NCI-H2107 treated with DMSO at 0.1 percent for 48 hours (cell line): ENCODE measurements at regions not wholly inside any gene's neighbourhood (a gene's known extent, or its start where the extent isn't known, plus 50 kb on each side); places are given as distances from the start of the nearest gene placed in this dataset.
"Not testable (repeated sequence)": the region's sequence is repeated elsewhere in the genome, so short reads cannot be mapped to it uniquely, and the experiment has no call there.

Source experiments
- DNase-seq: peaks from one replicate; lab custom pipeline; 2025; ENCODE audit not compliant: unreplicated experiment; lab: John Stamatoyannopoulos, UW

- DNase-seq: no peak
Measured at GRCh38 chr2:53051157-53051556, 716.4 kb upstream of the CHAC2 start.

- DNase-seq: no peak
Measured at GRCh38 chr2:53040536-53041229, 726.9 kb upstream of the CHAC2 start.

DNA sequence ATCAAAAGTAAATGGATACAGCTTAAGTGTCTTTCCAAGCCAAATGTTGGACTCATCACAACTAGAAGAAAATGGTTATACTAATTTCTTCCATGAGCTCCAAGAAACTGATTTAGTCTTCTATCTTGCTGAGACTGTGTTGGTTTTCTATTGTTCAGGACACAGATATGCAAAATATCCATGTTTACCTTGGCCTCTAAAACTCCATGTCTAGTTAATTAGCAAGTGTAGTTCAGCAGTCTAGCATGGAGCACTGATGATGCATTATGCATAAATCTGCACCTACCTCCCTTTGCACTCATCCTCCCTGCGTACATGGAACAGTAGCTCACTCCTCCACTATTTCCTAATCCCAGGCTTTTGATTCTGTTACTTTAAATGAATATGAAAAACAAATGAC is 731.4 kb upstream of the CHAC2 start:
- DNase-seq: no peak

GRCh38 chr2:53035153-53035552 is 732.5 kb upstream of the CHAC2 start:
- DNase-seq: no peak

DNA sequence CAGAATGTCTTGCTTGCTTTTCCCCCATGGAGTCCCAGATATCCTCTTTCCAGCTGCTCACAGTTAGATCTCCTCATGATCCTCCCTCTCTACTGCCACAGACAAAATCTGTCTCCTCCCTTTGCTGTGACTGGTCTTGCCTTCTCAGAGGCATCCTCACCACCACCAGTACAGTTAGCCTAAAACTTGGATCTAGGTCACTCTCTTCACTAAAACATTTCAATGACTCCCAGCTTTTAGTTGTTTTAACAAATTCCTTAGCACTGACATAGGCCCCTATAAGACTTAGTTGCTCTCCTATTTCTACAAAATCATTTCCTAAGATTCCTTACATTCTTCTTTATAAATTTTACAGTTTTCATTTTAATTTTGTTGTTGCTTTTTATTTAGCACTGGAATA is 734.2 kb upstream of the CHAC2 start:
- no peak for DNase-seq

DNA sequence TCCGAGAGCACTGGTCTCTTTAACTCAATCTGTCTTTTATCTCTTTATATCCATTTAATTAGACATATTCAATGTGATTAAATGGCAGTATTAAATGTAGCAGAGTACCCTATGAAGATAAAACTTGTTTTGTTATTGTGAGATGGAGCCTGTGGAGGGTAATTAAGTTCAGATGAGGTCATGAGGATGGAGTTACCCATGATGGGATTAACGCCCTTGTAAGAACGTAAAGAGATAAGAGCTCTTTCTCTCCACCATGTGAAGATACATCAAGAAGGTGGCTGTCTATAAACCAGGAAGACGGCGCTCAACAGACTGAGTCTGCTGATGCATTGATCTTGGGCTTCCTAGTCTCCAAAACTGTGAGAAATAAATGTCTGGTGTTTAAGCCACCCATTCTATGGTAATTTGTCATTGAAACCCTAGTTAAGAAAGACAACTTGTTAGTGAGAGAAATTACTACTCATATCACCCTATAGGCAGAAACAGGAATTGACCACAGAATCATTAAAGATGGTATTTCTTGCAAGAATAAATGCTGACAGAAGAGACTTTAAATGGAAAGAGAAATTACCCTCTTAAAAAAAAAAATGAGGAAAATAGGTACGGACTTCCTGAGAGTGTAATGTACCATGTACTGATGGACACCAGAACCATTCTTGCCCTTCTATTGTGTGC is 738.7 kb upstream of the CHAC2 start:
- DNase-seq: no peak

- no peak for DNase-seq
Measured at GRCh38 chr2:53028225-53028624, 739.4 kb upstream of the CHAC2 start.

- DNase-seq: not testable (repeated sequence)
Measured at GRCh38 chr2:53022248-53022647, 745.4 kb upstream of the CHAC2 start.

DNA sequence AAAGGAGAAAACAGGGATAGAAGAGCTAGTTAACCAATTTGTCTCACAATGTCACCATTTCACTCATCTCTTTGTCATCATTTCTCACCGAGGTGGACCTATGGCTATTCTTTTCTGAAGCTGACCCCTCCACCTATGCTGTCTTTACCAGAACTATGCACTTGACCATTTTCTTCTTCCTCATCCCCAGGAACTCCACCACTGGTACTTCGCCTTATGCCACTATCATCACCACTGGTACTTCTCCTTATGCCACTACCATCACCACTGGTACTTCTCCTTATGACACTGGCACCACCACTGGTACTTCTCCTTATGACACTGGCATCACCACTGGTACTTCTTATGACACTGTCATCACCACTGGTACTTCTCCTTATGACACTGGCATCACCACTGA is 745.8 kb upstream of the CHAC2 start:
- no peak for DNase-seq

- no peak for DNase-seq
Measured at GRCh38 chr2:53021292-53021691, 746.3 kb upstream of the CHAC2 start.

DNA sequence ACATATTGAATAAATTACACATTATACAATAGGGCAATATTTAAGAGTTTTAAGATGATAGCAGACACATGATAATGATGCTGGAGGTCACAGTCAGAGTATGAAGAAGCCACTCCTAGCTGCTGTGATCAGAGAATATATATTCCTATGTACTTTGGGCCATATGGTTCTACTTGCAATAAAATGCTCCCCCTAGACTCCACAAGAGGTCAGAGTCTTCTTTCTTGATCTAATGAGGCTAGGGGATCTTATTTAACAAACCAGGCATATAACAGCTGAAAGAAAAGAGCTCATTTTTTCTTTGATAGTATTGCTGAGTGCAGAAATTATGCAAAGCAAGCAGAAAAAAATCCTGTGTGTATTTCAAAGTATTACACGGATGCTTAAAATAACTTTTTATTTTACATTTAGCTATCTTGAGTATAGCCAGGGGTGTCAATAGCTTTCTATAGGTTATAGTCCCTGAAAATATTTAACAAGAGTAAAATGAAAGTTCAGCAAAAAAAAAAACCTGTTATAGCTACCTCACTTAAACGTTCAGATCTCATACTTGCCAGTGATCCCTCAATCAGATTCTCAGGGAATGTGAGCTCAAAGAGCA is 748.7 kb upstream of the CHAC2 start:
- DNase-seq: peak; percentile 29

DNA sequence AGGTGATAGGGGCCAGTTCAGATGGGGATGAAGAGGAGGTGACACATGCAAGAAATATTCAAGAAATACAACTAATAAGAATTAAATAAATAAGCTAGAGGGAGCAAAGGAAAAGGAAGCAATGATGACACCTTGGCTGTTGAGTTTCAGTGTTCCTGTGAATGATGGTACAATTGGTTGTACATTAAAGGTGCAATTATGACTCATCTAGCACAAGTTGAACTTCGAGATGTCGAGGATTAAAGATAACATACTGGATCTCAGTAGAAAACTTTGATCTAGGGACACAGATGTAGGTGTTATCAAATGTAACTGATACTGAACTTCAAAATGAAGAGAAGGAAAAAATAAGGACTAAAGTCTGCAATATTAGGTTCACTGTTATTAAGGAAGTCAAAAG is 760.6 kb upstream of the CHAC2 start:
- no peak for DNase-seq

- DNase-seq: no peak
Measured at GRCh38 chr2:53004413-53004812, 763.2 kb upstream of the CHAC2 start.

- DNase-seq: no peak
Measured at GRCh38 chr2:52995424-52995823, 772.2 kb upstream of the CHAC2 start.

GRCh38 chr2:52976143-52976949 is 791.3 kb upstream of the CHAC2 start:
- DNase-seq: no peak

- no peak for DNase-seq
Measured at GRCh38 chr2:52974127-52974526, 793.5 kb upstream of the CHAC2 start.

GRCh38 chr2:52970642-52971041 is 797.0 kb upstream of the CHAC2 start:
- DNase-seq: no peak

DNA sequence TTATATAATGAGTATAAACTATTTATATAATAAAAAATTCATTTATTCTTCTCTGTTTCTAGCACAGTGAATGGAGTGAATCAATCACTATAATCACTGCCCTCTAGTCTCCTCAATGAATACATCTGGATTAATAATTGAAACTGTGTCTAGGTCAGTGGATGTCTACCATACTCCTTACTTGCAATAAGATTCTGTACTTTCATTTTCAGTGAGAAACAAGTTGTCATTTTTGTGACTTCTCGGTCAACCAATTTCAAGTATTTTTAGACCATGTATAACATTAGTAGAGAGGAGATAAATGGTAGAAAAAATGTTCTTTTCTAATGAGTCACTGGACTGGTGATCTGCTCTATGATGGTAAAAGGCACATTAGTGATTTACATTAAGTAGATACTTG is 799.6 kb upstream of the CHAC2 start:
- DNase-seq: no peak

GRCh38 chr2:52964916-52965530 is 802.6 kb upstream of the CHAC2 start:
- DNase-seq: peak; percentile 72

GRCh38 chr2:52961403-52961802 is 806.2 kb upstream of the CHAC2 start:
- DNase-seq: no peak

DNA sequence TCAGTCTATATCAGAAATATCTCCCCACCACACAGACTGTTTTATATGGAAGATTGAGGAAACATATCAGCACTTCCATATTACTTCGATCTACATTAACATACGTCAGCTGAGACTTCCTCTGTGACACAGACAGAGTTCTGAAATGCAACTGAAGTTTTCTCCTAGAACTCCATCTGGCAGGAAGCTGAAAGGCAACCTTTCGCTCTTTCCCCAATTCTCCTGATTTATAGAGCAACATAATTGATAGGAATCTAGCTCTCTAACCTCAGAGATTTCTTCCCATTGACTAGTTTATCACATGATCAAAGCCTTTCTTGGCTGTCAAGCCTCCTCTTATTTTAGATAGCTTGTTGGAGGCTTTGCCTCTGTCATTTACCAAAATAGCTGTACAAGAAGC is 806.7 kb upstream of the CHAC2 start:
- no peak for DNase-seq
